HEK293 (cell line): ENCODE measurements at regions not wholly inside any gene's neighbourhood (a gene's known extent, or its start where the extent isn't known, plus 50 kb on each side); places are given as distances from the start of the nearest gene placed in this dataset.

Experiments used
- CTCF ChIA-PET: fragments of 350-600 bp; formaldehyde crosslinking; extraction: SDS; loops from one replicate; lab custom pipeline; 2021; ENCODE audit warnings: antibody characterized with exemption; lab: Yijun Ruan, JAX
- POLR2A ChIA-PET: fragments of 300-600 bp; formaldehyde crosslinking; extraction: SDS; loops from one replicate; lab custom pipeline; 2020; ENCODE audit warnings: antibody characterized with exemption, inconsistent platforms; lab: Yijun Ruan, JAX
- H3K27ac ChIP-seq: fragments of 200-500 bp; sonication (Bioruptor generic); 2 replicates; pipeline ENCODE4 v1.5.1; 2014; ENCODE audit warnings: low read depth, low read length, control low read depth, inconsistent platforms; ENCODE audit errors: extremely low read depth
- H3K36me3 ChIP-seq, 2 experiments: fragments of 200-500 bp in 1 of 2; sonication (Bioruptor generic) in 1 of 2; 1 replicate in 1 of 2; 2 replicates in 1 of 2; pipeline ENCODE4 v1.5.1; 2014 to 2017; ENCODE audit warnings: inconsistent platforms in 2 of 2, low read length in 2 of 2; ENCODE audit not compliant: control insufficient read depth in 2 of 2, insufficient read depth in 1 of 2
- H3K4me1 ChIP-seq: fragments of 200-500 bp; sonication (Bioruptor generic); 2 replicates; pipeline ENCODE4 v1.5.1; 2014; ENCODE audit warnings: mild to moderate bottlenecking, low read length, inconsistent platforms; ENCODE audit not compliant: control insufficient read depth, insufficient read depth
- H3K4me3 ChIP-seq: 2 replicates; pipeline ENCODE4 v1.5.1; 2011; ENCODE audit warnings: low read depth, mild to moderate bottlenecking, control low read depth, low read length, moderate library complexity
- H3K9me3 ChIP-seq: fragments of 200-500 bp; sonication (Bioruptor generic); 2 replicates; pipeline ENCODE4 v1.5.1; 2014; ENCODE audit warnings: low read depth, low read length, inconsistent platforms; ENCODE audit not compliant: control insufficient read depth, insufficient read depth
- BCL6B ChIP-seq: fragments of 450-650 bp; formaldehyde crosslinking; IDR thresholded peaks from 2 replicates; pipeline ENCODE4 v1.5.1; 2017; ENCODE audit warnings: missing biosample characterization, missing genetic modification characterization
- FEZF1 ChIP-seq: fragments of 450-650 bp; formaldehyde crosslinking; IDR thresholded peaks from 2 replicates; pipeline ENCODE4 v1.5.1; 2016; ENCODE audit warnings: missing biosample characterization, missing genetic modification characterization
- GFI1B ChIP-seq: fragments of 450-650 bp; formaldehyde crosslinking; IDR thresholded peaks from 2 replicates; pipeline ENCODE4 v1.5.1; 2016; ENCODE audit warnings: missing biosample characterization, missing genetic modification characterization
- KLF10 ChIP-seq: fragments of 450-650 bp; IDR thresholded peaks from 2 replicates; pipeline ENCODE4 v1.5.1; 2018; ENCODE audit warnings: missing biosample characterization, mild to moderate bottlenecking, missing genetic modification characterization
- PRDM6 ChIP-seq: fragments of 450-650 bp; formaldehyde crosslinking; IDR thresholded peaks from 2 replicates; pipeline ENCODE4 v1.5.1; 2017; ENCODE audit warnings: missing biosample characterization, missing genetic modification characterization
- YY2 ChIP-seq: fragments of 450-650 bp; formaldehyde crosslinking; IDR thresholded peaks from 2 replicates; pipeline ENCODE4 v1.5.1; 2016; ENCODE audit warnings: missing biosample characterization, missing genetic modification characterization
- ZNF121 ChIP-seq: fragments of 450-650 bp; formaldehyde crosslinking; IDR thresholded peaks from 2 replicates; pipeline ENCODE4 v1.5.1; 2016; ENCODE audit warnings: missing biosample characterization, missing genetic modification characterization
- ZNF133 ChIP-seq: fragments of 450-650 bp; formaldehyde crosslinking; IDR thresholded peaks from 2 replicates; pipeline ENCODE4 v1.5.1; 2016; ENCODE audit warnings: missing biosample characterization, missing genetic modification characterization
- ZNF398 ChIP-seq: fragments of 450-650 bp; formaldehyde crosslinking; IDR thresholded peaks from 2 replicates; pipeline ENCODE4 v1.5.1; 2017; ENCODE audit warnings: missing biosample characterization, missing genetic modification characterization
- ZNF433 ChIP-seq: fragments of 450-650 bp; formaldehyde crosslinking; IDR thresholded peaks from 2 replicates; pipeline ENCODE4 v1.5.1; 2016; ENCODE audit warnings: missing biosample characterization, missing genetic modification characterization, low read depth
- ZNF449 ChIP-seq: fragments of 450-650 bp; formaldehyde crosslinking; IDR thresholded peaks from 2 replicates; pipeline ENCODE4 v1.5.1; 2017; ENCODE audit warnings: missing biosample characterization, mild to moderate bottlenecking, missing genetic modification characterization, moderate library complexity
- ZNF501 ChIP-seq: fragments of 450-650 bp; formaldehyde crosslinking; IDR thresholded peaks from 2 replicates; pipeline ENCODE4 v1.5.1; 2016; ENCODE audit warnings: missing biosample characterization, missing genetic modification characterization
- ZNF513 ChIP-seq: fragments of 450-650 bp; IDR thresholded peaks from 2 replicates; pipeline ENCODE4 v1.5.1; 2018; ENCODE audit warnings: missing biosample characterization, missing genetic modification characterization
- ZNF621 ChIP-seq: fragments of 450-650 bp; formaldehyde crosslinking; IDR thresholded peaks from 2 replicates; pipeline ENCODE4 v1.5.1; 2017; ENCODE audit warnings: missing biosample characterization, missing genetic modification characterization
- ZNF664 ChIP-seq: fragments of 450-650 bp; formaldehyde crosslinking; IDR thresholded peaks from 2 replicates; pipeline ENCODE4 v1.5.1; 2016; ENCODE audit warnings: missing biosample characterization, missing genetic modification characterization
- ZNF747 ChIP-seq: fragments of 450-650 bp; formaldehyde crosslinking; IDR thresholded peaks from 2 replicates; pipeline ENCODE4 v1.5.1; 2016; ENCODE audit warnings: missing biosample characterization, missing genetic modification characterization
- ZNF843 ChIP-seq: fragments of 450-650 bp; formaldehyde crosslinking; IDR thresholded peaks from 2 replicates; pipeline ENCODE4 v1.5.1; 2016; ENCODE audit warnings: missing biosample characterization, missing genetic modification characterization
- ZSCAN23 ChIP-seq: fragments of 450-650 bp; formaldehyde crosslinking; IDR thresholded peaks from 2 replicates; pipeline ENCODE4 v1.5.1; 2016; ENCODE audit warnings: missing biosample characterization, missing genetic modification characterization

- ChIA-PET POLR2A (no interaction called here), CTCF (no interaction called here)
- H3K9me3 ChIP-seq = no peaks in the 10 kb centered on the region
- no peaks in the 10 kb centered on the region for H3K36me3 ChIP-seq
- no peaks in the 10 kb centered on the region for H3K4me1 ChIP-seq
- TF ChIP-seq ZNF621 (no peak), ZNF747 (tag by site-specific recombination) (no peak), ZNF449 (tag by site-specific recombination) (no peak)
- no peak overlapping the region for H3K27ac ChIP-seq
- no peak overlapping the region for H3K4me3 ChIP-seq
These were observed 568.9 kb downstream of the ANKRD50 start for GRCh38 chr4:124143632-124144031.

GRCh38 chr4:124144238-124144654 lies 568.3 kb downstream of the ANKRD50 start:
- POLR2A ChIA-PET = interaction anchor here (0.7 kb wide), 1 partner anchor 12 kb away, joined by 3 read pairs; no protein-coding TSS in a partner anchor
- CTCF ChIA-PET = interaction anchor here (0.7 kb wide), 1 partner anchor 130 kb away, joined by 3 read pairs; no protein-coding TSS in a partner anchor

GRCh38 chr4:124146068-124146467 lies 566.5 kb downstream of the ANKRD50 start:
- no peak overlapping the region for H3K27ac ChIP-seq
- no peaks in the 10 kb centered on the region for H3K36me3 ChIP-seq
- no peaks in the 10 kb centered on the region for H3K9me3 ChIP-seq
- H3K4me1 ChIP-seq = no peaks in the 10 kb centered on the region
- ChIA-PET POLR2A (no interaction called here), CTCF (no interaction called here)
- no peak overlapping the region for H3K4me3 ChIP-seq
- TF ChIP-seq GFI1B (tag by site-specific recombination) = no peak
- no peak for TF ChIP-seq ZNF121 (tag by site-specific recombination)
- no peak for TF ChIP-seq ZNF501 (tag by site-specific recombination)
- no peak for TF ChIP-seq KLF10
- no peak for TF ChIP-seq ZNF513 (tag by site-specific recombination)
- no peak for TF ChIP-seq ZSCAN23 (tag by site-specific recombination)
- TF ChIP-seq YY2 (tag by site-specific recombination) = no peak
- TF ChIP-seq ZNF433 = no peak
- no peak for TF ChIP-seq ZNF664
- TF ChIP-seq ZNF398 (tag by site-specific recombination) = no peak

More at GRCh38 chr4:124144238-124144654, 568.3 kb downstream of the ANKRD50 start:
- Histone ChIP-seq H3K4me3 (no peak overlapping the region), H3K9me3 (no peaks in the 10 kb centered on the region)
- TF ChIP-seq BCL6B (tag by site-specific recombination) (0 out of 2 replicates have a peak, but pooled peaks have one; percentile 41), ZNF133 (tag by site-specific recombination) (no peak), ZNF843 (peak; percentile 70), FEZF1 (tag by site-specific recombination) (peak; percentile 71), PRDM6 (tag by site-specific recombination) (peak; percentile 88), GFI1B (tag by site-specific recombination) (no peak), ZNF449 (tag by site-specific recombination) (peak; percentile 48; the same call in 1 of the 2 replicates)
- TF ChIP-seq, all 188 proteins: peak for 5
- Histone ChIP-seq H3K36me3 (no peaks in the 10 kb centered on the region), H3K27ac (no peak overlapping the region), H3K4me1 (no peaks in the 10 kb centered on the region)
